GM19463 (cell line): ENCODE measurements at regions not wholly inside any gene's neighbourhood (a gene's known extent, or its start where the extent isn't known, plus 50 kb on each side); places are given as distances from the start of the nearest gene placed in this dataset.
"Not testable (repeated sequence)": the region's sequence is repeated elsewhere in the genome, so short reads cannot be mapped to it uniquely, and the experiment has no call there.

ENCODE experiments used
- ATAC-seq: cut with Tn5 transposase; IDR thresholded peaks from one replicate; pipeline ENCODE4 v1.9.1; 2021; ENCODE audit warnings: mild to moderate bottlenecking, moderate library complexity; ENCODE audit not compliant: unreplicated experiment

GRCh38 chr20:17891131-17891530 lies 77.5 kb downstream of the SNX5 start:
- ATAC-seq: not testable (repeated sequence)

- no peak for ATAC-seq
Measured at GRCh38 chr20:17890330-17890729, 78.3 kb downstream of the SNX5 start.

GRCh38 chr20:17889226-17889625 lies 79.4 kb downstream of the SNX5 start:
- ATAC-seq: no peak

- no peak for ATAC-seq
Measured at GRCh38 chr20:17888044-17888443, 80.5 kb downstream of the SNX5 start.

DNA sequence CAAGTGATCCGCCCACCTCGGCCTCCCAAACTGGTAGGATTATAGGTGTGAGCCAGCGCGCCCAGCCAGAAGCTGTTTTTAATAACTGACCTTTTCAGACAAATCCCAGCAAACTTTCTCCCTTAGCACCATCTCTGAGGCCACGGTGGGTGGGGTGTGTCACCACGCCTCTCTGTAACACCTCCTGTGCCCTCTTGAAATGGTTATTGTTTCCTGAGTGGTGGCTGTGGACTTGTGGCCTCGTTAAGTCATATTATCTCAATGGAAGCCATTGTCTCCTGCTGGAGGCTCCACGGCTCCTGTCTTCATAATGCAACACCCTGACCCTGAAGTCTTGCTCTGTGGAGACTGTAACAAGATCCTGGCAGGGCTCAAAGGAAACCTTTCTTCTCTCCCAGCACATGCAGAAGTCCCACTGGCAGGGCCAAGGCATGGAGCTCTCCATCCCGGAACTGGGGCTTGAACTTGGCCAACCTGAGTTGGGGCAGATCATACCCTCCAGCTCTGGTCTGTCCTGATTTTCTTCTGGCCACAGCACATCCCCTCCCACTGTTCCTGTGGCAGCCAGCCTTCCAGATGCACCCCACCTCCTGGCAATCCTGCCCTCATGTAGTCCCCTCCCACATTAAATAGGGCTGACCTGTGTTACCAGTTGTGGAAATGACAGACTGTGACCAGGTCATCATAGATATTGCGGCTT lies 81.1 kb downstream of the SNX5 start:
- ATAC-seq: no peak

- no peak for ATAC-seq
Measured at GRCh38 chr20:17885544-17885943, 83.0 kb downstream of the SNX5 start.

GRCh38 chr20:17885076-17885475 lies 83.5 kb downstream of the SNX5 start:
- ATAC-seq: no peak

GRCh38 chr20:17884307-17885003 lies 84.1 kb downstream of the SNX5 start:
- ATAC-seq: no peak

- no peak for ATAC-seq
Measured at GRCh38 chr20:17883592-17884306, 84.8 kb downstream of the SNX5 start.

- no peak for ATAC-seq
Measured at GRCh38 chr20:17882834-17883591, 85.6 kb downstream of the SNX5 start.

- no peak for ATAC-seq
Measured at GRCh38 chr20:17882065-17882833, 86.3 kb downstream of the SNX5 start.

DNA sequence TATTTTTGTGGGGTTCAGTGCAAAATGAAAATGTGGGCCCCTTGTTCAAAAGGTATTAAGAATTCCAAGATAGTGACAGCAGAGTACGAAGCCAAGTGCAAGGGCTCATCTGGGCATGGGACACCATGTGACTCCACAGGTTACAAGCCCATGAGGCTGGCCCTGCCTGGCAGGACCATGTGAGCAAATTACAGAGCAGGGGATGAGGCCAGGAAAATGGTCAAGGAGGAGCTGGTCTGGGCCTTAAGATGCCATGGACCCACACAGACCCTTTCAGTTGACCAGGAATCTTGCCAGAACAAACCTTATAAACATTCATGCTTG lies 86.9 kb downstream of the SNX5 start:
- ATAC-seq: no peak

DNA sequence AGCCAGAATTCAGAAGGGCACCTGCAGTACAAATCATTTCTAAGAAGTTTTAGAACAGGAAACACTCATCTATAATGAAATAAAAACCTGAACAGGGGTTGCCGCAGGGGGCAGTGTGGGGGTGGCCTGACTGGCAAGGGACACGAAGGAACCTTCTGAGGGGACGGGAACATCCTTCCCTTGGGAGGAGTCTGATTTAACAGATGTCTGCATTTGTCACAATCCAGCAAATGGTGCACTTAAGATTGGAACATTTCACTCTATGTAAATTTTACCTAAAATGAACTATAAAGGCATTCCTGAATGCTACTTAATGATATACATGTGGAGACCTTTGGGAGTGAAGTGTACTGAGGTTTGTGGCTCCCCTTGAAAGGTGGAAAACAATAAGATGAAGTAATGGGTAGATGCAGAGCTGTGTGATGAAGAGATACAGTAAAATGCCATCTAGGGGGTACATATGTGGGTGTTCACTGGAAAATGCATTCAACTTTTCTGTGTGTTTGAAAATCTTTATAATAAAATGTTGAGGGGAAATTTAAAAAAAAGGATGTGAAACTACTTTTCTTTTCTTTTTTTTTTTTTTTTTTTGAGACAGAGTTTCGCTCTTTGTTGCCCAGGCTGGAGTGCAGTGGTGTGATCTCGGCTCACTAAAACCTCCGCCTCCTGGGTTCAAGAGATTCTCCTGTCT lies 89.5 kb downstream of the SNX5 start:
- ATAC-seq: no peak

DNA sequence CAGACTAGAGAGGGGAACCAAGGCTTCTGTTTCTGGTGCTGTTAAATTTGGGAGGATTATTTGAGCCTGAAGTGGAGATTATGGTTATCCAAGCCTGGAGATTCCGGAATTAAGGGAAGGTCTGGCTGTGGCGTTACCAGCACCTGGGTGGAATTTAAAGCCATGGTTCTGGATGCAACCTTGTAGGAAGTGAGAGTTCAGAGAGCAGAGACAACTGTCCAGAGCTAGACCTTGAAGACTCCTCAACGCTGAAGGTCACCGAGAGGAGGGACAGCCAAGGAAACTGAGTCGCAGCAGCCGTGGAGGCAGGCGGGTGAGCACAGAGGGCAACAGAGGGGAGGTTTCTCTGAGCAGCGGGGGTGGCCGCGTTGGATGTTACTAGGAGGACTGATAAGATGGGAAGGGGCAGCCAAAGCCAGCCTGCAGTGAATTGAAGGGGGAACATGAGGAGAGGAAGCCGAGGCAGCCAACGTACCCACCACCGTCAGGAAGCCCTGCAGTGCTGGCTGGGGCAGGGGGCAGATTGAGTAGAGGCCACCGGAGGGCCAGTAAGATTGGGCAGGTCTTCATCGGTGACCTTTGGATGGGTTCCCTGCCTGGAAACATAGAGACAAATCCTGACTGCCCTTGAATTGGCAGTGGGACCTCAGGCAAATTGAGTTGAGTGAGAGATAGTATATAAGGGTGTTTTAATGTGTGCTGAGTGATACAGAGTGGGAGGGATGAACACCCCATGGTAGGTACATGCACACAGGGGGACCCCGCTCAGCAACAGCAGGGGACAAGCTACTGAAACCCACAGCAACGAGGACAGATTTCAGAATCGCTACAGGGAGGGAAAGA lies 90.3 kb downstream of the SNX5 start:
- no peak for ATAC-seq

DNA sequence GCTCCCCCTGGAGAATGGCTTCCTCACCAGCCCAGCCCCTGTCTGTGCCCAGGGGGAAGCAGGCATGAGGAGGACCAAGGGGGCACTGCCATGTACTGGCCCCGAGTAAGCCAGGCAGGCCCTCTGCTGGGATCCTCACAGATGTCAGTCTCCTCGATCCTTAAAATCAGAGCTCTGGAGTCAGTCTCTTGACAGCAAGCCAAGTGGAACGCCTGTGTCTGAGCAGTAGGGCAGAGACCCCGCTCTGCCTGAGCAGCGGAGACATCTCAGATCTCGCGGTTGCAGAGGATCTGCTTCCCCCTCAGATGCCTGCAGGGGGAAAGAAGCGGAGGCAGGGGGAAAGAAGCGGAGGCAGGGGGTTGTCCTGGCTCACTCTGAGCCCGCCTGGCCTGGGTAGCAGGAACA lies 92.6 kb downstream of the SNX5 start:
- ATAC-seq: no peak

DNA sequence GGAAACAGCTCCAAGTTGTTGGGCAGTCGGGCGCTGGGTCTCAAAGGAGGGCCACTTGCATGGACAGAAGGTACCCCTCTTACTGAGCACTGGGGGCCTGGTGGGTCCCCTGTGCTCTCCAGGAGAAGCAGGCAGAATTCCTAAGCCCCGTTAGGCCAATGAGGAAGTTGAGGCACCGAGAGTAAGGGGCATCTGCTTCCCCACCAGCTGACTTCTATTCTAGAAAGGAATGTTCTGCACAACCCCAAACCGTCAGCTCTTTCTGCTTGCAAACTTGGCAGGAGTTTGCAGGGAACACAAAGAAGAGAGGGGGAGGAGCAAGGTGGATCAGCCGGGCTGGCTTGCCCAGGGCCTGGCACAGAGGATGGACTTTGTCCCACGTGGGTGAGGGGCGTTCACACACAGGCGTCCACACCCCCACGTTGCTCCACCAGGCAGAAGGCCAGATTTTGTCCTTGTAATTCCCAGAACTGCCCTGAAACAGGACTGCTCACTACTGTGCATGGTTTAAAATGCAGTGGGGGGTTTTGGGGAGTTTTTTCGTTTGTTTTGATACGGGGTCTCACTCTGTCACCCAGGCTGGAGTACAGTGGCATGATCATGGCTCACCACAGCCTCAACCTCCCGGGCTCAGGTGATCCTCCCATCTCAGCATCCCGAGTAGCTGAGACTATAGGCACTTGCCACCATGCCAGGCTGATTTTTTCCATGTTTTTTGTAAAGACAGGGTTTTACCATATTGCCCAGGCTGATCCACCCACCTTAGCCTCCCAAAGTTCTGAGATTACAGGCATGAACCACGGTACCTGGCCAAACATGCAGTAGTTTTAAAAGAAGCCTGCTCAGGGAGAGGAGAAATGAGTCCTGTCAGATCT lies 93.3 kb downstream of the SNX5 start:
- ATAC-seq: no peak

GRCh38 chr20:17874271-17875105 lies 94.1 kb downstream of the SNX5 start:
- no peak for ATAC-seq
